LoVo (cell line): ENCODE measurements at regions not wholly inside any gene's neighbourhood (a gene's known extent, or its start where the extent isn't known, plus 50 kb on each side); places are given as distances from the start of the nearest gene placed in this dataset.

Experiments used
- DNase-seq: peaks from one replicate; pipeline ENCODE4 v3.0.0-alpha.2; 2016; ENCODE audit warnings: low spot score

DNA sequence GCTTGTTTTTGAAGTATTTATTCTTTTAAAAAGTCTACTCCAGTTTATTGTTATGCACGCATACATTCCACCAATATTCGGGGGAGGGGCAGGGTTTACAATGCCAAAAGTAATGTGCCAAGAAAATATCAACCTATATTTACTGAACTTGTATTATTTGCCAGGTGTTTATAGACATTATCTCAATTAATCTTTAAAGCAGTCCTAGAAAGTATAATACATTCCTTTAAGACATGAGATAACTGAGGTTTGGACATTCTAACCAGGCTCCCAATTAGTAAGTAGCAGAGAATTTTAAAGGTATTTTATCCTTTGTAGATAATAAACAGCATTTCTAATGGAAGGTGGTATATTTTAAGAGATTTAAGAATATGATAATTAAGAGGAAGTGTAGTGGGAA, 124.5 kb upstream of the LRIG3 start:
- no peak for DNase-seq

DNA sequence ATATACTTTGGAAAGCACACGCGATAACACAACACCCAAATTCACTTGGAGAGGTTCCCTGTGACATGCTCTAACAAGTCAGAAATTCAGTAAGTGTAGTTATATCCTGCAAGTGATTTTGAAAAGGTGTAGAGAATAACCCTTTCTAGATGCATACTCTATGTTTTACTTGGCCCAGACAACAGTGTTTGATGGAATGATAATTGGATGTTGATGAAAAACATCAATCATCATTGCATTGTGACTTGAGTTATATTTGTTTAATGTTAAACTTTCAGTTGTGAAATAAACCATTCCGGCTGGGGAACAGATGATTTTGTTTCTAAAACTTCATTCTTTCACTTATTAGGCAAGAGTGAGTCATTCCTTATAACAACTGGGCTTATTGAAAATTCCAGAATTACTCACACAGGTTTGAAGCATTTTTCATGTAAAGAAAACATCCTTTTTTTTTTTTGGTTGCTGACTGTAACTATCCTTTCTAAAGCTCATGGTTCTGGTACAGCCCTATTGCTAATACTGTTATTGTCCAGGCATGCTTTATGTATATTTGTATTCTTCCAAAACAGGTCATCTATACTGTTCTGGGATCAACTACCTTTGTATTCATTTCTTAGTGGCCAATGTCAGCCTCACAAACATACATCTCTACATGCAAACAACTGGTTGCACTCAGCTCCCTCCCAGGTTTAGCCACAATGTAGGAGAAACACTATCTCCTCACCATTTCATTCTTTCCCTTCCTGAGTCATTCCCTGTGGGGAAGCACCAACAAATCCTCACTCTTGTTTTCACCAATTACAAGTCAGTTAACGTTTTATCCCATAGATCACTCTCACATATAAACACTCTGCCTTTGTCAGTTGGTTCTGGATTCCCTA, 121.2 kb upstream of the LRIG3 start:
- peak; percentile 7 for DNase-seq

DNA sequence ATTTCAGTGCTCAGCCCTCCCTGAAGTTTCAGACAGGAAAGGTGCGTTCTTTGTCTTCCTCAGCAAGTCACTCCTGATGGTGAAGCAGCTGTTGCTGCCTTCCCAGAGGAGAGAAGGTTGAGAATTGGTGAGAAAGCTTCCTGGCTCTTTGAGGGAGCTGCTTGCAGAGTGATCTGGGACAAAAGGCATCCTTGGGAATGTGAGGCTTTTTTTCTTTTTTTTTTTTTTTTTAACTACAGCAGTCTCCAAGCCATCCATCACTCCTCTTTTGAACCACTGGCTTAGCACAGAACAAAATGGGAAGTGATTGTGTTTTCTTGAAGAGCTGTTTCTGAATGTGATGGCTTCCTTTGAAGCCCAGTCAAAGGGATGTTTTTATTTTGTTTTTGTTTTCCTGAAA, 120.4 kb upstream of the LRIG3 start:
- DNase-seq = no peak

DNA sequence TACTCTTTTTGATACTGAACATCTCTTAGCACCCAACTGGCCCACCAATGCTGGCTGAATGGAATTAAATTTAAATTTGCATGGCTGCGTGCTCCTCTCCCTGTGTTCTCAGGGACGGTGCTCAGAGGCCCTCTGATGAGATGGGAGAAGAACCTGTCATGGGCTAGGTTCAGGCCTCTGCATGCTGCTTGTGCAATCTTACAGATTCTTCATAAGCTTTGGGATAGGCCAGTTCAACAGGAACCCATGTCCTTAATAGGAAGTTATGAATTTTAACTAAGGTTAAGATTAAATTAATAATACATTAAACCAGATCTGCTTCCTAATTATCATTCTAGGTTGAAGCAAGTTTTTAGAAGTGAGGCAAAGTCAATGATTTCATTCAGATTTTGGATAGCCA, 119.7 kb upstream of the LRIG3 start:
- no peak for DNase-seq

- no peak for DNase-seq
Measured at GRCh38 chr12:59039005-59039404, 118.7 kb upstream of the LRIG3 start.

GRCh38 chr12:59036973-59037762, 116.9 kb upstream of the LRIG3 start:
- no peak for DNase-seq

- DNase-seq = no peak
Measured at GRCh38 chr12:59036347-59036746, 116.0 kb upstream of the LRIG3 start.

DNA sequence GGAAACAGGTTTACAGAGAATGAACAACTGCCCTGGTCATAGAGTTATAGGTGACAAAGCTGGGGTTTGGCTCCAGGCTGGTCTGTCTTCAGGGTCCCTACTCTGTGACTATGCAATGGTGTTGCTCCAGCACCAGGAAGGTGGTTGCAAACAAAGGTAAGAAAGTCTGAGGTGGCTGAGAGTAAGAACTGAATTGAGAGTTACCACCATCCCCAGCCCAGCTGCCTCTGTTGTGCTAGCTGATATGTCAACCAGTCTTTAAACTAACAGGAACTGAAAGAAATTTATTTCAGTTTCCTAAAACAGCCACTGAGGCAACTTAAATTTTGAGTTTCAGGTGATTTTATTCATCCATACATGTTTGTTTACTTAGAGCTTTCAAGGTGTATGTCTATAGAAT, 111.0 kb upstream of the LRIG3 start:
- no peak for DNase-seq

GRCh38 chr12:59030415-59030814, 110.1 kb upstream of the LRIG3 start:
- DNase-seq = no peak

DNA sequence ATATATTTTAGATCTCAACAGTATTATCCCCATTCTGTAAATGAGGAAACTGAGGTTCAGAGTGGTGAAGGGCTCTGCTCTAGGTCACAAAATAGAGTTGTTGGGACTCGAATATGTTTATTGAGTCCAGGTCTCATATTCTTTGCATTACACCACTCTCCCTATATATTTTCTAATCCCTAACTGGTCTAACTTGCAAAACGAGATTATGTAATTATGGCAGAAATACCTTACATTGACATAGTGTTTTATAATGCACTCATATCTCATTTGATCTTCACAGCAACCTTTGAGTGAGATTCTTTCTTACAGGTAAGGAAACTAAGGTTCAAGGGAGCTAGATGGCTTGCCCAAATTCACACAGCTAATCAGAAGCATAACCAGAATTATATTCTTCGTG, 106.9 kb upstream of the LRIG3 start:
- DNase-seq = no peak

DNA sequence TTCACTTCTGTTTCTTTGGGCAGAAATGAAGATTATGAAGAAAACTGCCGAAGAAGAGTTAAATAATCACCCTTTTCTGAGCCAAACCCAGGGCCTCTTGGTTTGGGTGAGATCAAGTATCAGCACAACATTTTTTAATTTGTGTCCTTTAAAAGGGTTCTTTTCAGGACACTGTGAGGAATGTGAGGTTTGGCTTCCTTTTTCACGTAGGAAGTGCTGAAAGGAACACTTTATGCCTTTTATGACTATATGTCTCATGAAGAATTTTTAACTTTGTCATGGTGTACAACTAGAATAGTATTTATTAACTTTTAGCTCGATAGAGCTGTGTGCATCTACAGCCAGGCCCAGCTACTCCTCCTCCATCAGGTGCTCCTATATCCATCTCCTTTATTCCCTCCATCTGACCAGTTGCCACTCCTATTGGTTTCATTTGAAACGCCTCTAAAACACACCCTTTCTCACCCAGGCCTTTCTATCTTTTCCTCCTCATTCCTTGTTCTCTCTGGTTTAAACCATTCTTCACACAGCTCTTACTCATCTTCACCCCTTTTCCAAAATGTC, 103.6 kb upstream of the LRIG3 start:
- no peak for DNase-seq

DNA sequence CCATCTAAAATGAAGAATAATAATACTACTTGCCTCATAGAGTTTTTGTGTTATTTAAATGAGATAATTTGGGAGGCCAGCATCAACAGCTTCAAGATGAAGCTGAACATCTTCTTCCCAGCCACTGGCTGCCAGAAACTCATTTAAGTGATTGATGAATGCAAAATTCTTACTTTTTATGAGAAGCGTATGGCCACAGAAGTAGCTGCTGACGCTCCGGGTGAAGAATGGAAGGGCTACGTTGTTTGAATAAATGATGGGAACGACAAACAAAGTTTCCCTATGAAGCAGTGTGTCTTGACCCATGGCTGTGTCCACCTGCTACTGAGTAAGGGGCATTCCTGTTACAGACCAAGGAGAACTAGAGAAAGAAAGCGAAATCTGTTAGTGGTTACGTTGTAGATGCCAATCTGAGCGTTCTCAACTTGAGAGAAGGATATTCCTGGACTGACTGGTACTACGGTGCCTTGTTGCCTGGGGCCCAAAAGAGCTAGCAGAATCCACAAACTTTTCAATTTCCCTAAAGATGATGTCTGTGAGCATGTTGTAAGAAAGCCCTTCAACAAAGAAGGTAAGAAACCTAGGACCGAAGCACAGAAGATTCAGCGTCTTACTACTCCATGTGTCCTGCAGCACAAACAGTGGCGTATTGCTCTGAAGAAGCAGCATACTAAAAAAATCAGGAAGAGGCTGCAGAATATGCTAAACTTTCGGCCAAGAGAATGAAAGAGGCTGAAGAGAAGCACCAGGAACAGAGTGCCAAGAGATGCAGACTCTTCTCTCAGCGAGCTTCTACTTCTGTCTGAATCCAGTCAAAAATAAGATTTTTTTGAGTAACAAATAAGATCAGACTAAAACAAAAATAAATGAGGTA, 100.0 kb upstream of the LRIG3 start:
- DNase-seq = no peak

GRCh38 chr12:59014885-59015284, 94.6 kb upstream of the LRIG3 start:
- DNase-seq = no peak

GRCh38 chr12:59010941-59011340, 90.6 kb upstream of the LRIG3 start:
- DNase-seq = no peak

DNA sequence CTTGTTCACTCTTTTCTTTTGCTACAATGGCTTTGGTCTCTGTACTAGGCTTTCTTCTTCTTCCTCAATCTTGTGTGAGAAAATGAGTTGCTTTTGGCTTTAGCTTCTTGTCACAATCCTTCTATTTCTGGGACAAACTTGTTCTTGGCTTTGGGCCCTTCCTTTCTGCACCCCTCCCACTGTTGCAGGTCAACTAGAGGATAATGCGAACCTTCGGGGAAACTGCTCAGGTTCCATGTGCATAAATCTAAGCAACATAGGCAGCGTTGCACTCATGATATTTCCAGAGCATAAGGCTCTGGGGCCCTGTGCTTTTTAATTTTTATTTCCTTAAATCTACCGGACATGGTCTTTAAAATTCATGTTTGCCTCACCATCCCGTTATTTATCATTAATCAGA, 89.8 kb upstream of the LRIG3 start:
- DNase-seq = no peak

- no peak for DNase-seq
Measured at GRCh38 chr12:59007620-59008019, 87.3 kb upstream of the LRIG3 start.

GRCh38 chr12:59005193-59005955, 85.1 kb upstream of the LRIG3 start:
- DNase-seq = no peak

GRCh38 chr12:59004456-59004855, 84.2 kb upstream of the LRIG3 start:
- no peak for DNase-seq

DNA sequence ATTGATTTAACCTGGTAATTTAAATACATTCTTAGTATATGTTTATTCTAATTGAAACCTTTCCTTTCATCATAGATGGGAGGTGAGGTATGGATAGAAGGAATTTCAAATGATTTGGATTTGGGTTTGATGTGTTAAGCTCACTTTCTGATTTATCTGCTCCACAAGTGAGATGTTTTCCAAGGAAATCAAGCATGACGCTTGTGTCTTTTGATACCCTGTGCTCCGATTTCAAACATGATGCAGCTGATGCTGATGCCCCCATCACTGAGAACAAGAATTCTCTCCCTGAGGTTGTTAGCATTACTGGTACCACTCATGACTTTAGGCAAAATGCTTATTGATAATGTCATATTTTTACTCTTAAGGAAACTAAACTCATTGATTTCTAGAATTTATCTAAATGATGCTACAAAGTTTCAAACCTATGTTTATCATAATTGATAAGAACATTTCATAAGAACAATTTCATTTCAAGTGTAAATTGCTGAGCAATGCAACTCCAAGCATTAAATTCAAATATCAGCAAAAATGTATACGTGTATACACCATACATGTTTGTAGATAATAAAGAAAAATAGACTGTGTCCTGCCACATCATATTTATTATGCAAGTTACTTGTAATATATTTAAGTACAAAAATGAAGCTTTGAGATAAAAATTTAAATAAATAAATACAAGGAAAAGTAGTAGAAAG, 75.5 kb upstream of the LRIG3 start:
- no peak for DNase-seq

GRCh38 chr12:58988643-58989344, 68.5 kb upstream of the LRIG3 start:
- no peak for DNase-seq
